Left ventricle myocardium inferior (tissue), 1 donor: ENCODE measurements at regions not wholly inside any gene's neighbourhood (a gene's known extent, or its start where the extent isn't known, plus 50 kb on each side); places are given as distances from the start of the nearest gene placed in this dataset.
A peak's percentile ranks its signal among the peaks of the same experiment; 100 is the strongest.

ENCODE experiments used
- DNase-seq: peaks from one replicate; pipeline ENCODE4 v3.0.0-alpha.2; 2020
- H3K27ac ChIP-seq: fragments of 200-600 bp; replicated peaks from 2 replicates; pipeline ENCODE4 v1.8.0; 2021
- H3K27me3 ChIP-seq: fragments of 200-600 bp; 2 replicates; pipeline ENCODE4 v1.8.0; 2021; ENCODE audit warnings: low read depth
- H3K36me3 ChIP-seq: fragments of 200-600 bp; 2 replicates; pipeline ENCODE4 v1.8.0; 2021
- H3K4me1 ChIP-seq: fragments of 200-600 bp; 2 replicates; pipeline ENCODE4 v1.8.0; 2021
- H3K4me3 ChIP-seq: fragments of 200-600 bp; 2 replicates; pipeline ENCODE4 v1.8.0; 2021; ENCODE audit warnings: mild to moderate bottlenecking, moderate library complexity
- H3K9me3 ChIP-seq: fragments of 200-600 bp; replicated peaks from 2 replicates; pipeline ENCODE4 v1.8.0; 2021
- intact Hi-C: fragments of 100-400 bp; cut with micrococcal nuclease; formaldehyde crosslinking; loops from one replicate; pipeline ENCODE4 v1.11.0; 2022
- TF ChIP-seq, protein P1 (sequence below): fragments of 200-600 bp; IDR thresholded peaks from 2 replicates; pipeline ENCODE4 v1.8.0; 2021; ENCODE audit warnings: antibody characterized with exemption, mild to moderate bottlenecking, borderline replicate concordance
- donor health status: DM: no; HTN: yes; CAD: no; lungs with severe emphysema.

DNA sequence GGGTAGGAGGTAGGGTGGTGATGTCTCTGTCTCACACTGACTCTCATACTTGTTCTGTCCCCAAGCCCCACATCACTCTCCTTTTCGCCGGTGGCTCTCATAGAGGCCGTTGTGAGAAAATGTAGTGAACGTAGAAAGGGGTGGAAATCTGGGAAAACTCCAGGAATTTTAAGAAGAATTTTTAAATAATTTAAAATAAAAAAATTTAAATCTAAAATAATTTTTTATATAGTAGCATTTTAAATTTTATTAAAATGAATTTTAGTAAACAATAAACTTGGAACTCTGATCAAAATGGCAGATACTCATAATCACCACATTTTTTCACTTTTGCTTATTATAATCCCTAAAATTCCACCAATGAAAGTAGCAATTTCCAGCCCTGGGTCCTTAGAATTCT, 473.6 kb upstream of the ZFHX3 start:
- intact Hi-C loops: no loop called here
- H3K4me1 ChIP-seq: no peaks in the 10 kb centered on the region
- H3K36me3 ChIP-seq: no peaks in the 10 kb centered on the region
- no peaks in the 10 kb centered on the region for H3K9me3 ChIP-seq
- no peak for DNase-seq
- H3K4me3 ChIP-seq: no peak overlapping the region
- no peak overlapping the region for H3K27ac ChIP-seq
- H3K27me3 ChIP-seq: no peaks in the 10 kb centered on the region
- TF ChIP-seq, protein P1, sequence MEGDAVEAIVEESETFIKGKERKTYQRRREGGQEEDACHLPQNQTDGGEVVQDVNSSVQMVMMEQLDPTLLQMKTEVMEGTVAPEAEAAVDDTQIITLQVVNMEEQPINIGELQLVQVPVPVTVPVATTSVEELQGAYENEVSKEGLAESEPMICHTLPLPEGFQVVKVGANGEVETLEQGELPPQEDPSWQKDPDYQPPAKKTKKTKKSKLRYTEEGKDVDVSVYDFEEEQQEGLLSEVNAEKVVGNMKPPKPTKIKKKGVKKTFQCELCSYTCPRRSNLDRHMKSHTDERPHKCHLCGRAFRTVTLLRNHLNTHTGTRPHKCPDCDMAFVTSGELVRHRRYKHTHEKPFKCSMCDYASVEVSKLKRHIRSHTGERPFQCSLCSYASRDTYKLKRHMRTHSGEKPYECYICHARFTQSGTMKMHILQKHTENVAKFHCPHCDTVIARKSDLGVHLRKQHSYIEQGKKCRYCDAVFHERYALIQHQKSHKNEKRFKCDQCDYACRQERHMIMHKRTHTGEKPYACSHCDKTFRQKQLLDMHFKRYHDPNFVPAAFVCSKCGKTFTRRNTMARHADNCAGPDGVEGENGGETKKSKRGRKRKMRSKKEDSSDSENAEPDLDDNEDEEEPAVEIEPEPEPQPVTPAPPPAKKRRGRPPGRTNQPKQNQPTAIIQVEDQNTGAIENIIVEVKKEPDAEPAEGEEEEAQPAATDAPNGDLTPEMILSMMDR: no peak

DNA sequence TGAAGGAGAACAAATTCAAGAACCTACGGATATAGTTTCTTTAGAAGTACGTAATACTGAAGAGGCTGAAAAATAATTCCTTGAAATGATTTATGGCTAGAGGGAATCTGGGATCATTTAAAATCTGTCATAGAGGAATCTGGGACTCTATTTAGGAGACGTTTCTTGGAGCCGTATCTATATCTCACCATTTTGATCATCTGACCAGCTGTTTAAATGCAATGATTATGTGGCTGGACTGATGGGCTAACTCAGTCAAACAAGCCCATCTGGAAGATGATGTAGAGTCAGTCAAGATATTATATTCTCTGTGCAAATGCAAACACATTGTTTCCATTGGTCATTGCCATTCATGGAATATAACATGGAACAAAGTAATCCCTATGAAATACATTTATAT, 467.7 kb upstream of the ZFHX3 start:
- DNase-seq: no peak
- intact Hi-C loops: no loop called here
- H3K27ac ChIP-seq: no peak overlapping the region
- TF ChIP-seq, protein P1: no peak
- H3K4me1 ChIP-seq: no peaks in the 10 kb centered on the region
- H3K4me3 ChIP-seq: no peak overlapping the region
- H3K36me3 ChIP-seq: no peaks in the 10 kb centered on the region
- H3K9me3 ChIP-seq: no peaks in the 10 kb centered on the region
- no peaks in the 10 kb centered on the region for H3K27me3 ChIP-seq

GRCh38 chr16:73510852-73511251, 462.9 kb upstream of the ZFHX3 start:
- H3K4me3 ChIP-seq: no peak overlapping the region
- H3K4me1 ChIP-seq: no peaks in the 10 kb centered on the region
- H3K27me3 ChIP-seq: no peaks in the 10 kb centered on the region
- DNase-seq: no peak
- intact Hi-C loops: no loop called here
- H3K27ac ChIP-seq: no peak overlapping the region
- TF ChIP-seq, protein P1: no peak
- no peaks in the 10 kb centered on the region for H3K9me3 ChIP-seq
- H3K36me3 ChIP-seq: no peaks in the 10 kb centered on the region

DNA sequence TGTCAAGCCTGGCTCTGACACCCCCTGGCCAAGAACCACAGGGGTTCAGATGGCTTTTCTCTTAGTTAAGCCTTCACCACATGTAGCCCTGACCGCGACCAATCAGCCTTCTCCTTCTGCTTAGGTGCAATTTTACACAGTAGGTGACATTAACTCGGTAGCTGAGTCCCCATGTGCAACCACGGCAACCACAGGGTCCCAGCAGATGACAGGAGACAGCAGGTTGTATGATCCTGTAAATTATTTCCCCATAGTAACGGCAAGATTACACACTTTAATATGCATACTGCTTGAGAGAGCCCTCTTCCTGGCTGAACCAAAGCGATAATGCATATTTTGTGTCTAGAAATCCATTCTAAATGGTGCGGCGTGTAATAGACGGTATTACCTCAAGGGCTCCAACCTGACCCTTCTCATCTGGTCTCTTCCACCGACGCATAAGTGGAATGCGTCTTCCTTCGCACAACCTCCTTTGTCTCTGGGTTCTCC, 458.7 kb upstream of the ZFHX3 start:
- Histone ChIP-seq H3K9me3 (no peaks in the 10 kb centered on the region), H3K4me3 (no peak overlapping the region), H3K27ac (no peak overlapping the region), H3K27me3 (peaks cover 7% of the 10 kb centered on the region), H3K36me3 (no peaks in the 10 kb centered on the region), H3K4me1 (no peaks in the 10 kb centered on the region)
- TF ChIP-seq, protein P1: no peak
- DNase-seq: no peak
- intact Hi-C loops: no loop called here

GRCh38 chr16:73505577-73505976, 457.6 kb upstream of the ZFHX3 start:
- Histone ChIP-seq H3K4me3 (peak overlapping the region; percentile 49), H3K4me1 (no peaks in the 10 kb centered on the region), H3K9me3 (no peaks in the 10 kb centered on the region), H3K36me3 (no peaks in the 10 kb centered on the region), H3K27ac (no peak overlapping the region), H3K27me3 (peaks cover 7% of the 10 kb centered on the region)
- DNase-seq: no peak
- intact Hi-C loops: no loop called here
- TF ChIP-seq, protein P1: no peak
